ENCODE measurements at regions not wholly inside any gene's neighbourhood (a gene's known extent, or its start where the extent isn't known, plus 50 kb on each side); places are given as distances from the start of the nearest gene placed in this dataset.
A peak's percentile ranks its signal among the peaks of the same experiment; 100 is the strongest.

GRCh38 chr7:42460148-42460547 is 223.1 kb upstream of the GLI3 start:
- Mint-ChIP-seq H3K36me3 (ENCODE audit: low read depth, unreplicated experiment) (no peaks in the 10 kb centered on the region), H3K4me3 (ENCODE audit: unreplicated experiment) (no peak overlapping the region), H3K27ac (ENCODE audit: unreplicated experiment) (no peak overlapping the region), H3K27me3 (ENCODE audit: low read depth, unreplicated experiment) (peaks cover 4% of the 10 kb centered on the region), H3K4me1 (ENCODE audit: low read depth, unreplicated experiment) (peaks cover 12% of the 10 kb centered on the region), H3K9me3 (ENCODE audit: unreplicated experiment) (peaks cover under 1% of the 10 kb centered on the region)
- Histone ChIP-seq H3K9me3 (ENCODE audit: insufficient read depth, low read depth, low read length) (no peaks in the 10 kb centered on the region), H3K79me2 (ENCODE audit: insufficient read depth, low read length) (no peaks in the 10 kb centered on the region), H3K9ac (ENCODE audit: low read length) (no peak overlapping the region), H3K4me3 (ENCODE audit: insufficient read depth, low read depth, low read length) (no peak overlapping the region), H3K27ac (ENCODE audit: low read depth, low read length) (no peak overlapping the region), H3K4me2 (ENCODE audit: low read length) (no peak overlapping the region), H3K36me3 (ENCODE audit: insufficient read depth, low read length) (no peaks in the 10 kb centered on the region), H4K20me1 (ENCODE audit: insufficient read depth, low read length) (no peaks in the 10 kb centered on the region), H3K27me3 (ENCODE audit: insufficient read depth, low read length) (no peaks in the 10 kb centered on the region), H3K4me1 (ENCODE audit: insufficient read depth, low read length) (no peaks in the 10 kb centered on the region), H2AFZ (ENCODE audit: low read depth, low read length) (no peak overlapping the region)
- FAIRE-seq (no peak), DNase-seq (ENCODE audit: low read depth) (no peak)
- TF ChIP-seq EZH2 (IDR thresholded peaks at IDR 0.05; ENCODE audit: insufficient read depth, low read length) (no peak), CTCF (IDR thresholded peaks at IDR 0.05; ENCODE audit: insufficient read depth, low read depth, low read length) (no peak)

GRCh38 chr7:42457663-42458062 is 220.7 kb upstream of the GLI3 start:
- H3K79me2 ChIP-seq (ENCODE audit: insufficient read depth, low read length), result no peaks in the 10 kb centered on the region
- H2AFZ ChIP-seq (ENCODE audit: low read depth, low read length), result no peak overlapping the region
- Mint-ChIP-seq H3K27me3 (ENCODE audit: low read depth, unreplicated experiment) (peaks cover 12% of the 10 kb centered on the region), H3K4me3 (ENCODE audit: unreplicated experiment) (no peak overlapping the region), H3K9me3 (ENCODE audit: unreplicated experiment) (peaks cover 4% of the 10 kb centered on the region), H3K36me3 (ENCODE audit: low read depth, unreplicated experiment) (no peaks in the 10 kb centered on the region), H3K27ac (ENCODE audit: unreplicated experiment) (peak overlapping the region; percentile 28), H3K4me1 (ENCODE audit: low read depth, unreplicated experiment) (peaks cover 12% of the 10 kb centered on the region)
- no peaks in the 10 kb centered on the region for H3K36me3 ChIP-seq (ENCODE audit: insufficient read depth, low read length)
- no peaks in the 10 kb centered on the region for H3K9me3 ChIP-seq (ENCODE audit: insufficient read depth, low read depth, low read length)
- H3K27me3 ChIP-seq (ENCODE audit: insufficient read depth, low read length), result no peaks in the 10 kb centered on the region
- no peak for FAIRE-seq
- H3K27ac ChIP-seq (ENCODE audit: low read depth, low read length), result no peak overlapping the region
- DNase-seq (ENCODE audit: low read depth), result peak; percentile 22
- no peaks in the 10 kb centered on the region for H4K20me1 ChIP-seq (ENCODE audit: insufficient read depth, low read length)
- H3K9ac ChIP-seq (ENCODE audit: low read length), result no peak overlapping the region
- no peaks in the 10 kb centered on the region for H3K4me1 ChIP-seq (ENCODE audit: insufficient read depth, low read length)
- H3K4me3 ChIP-seq (ENCODE audit: insufficient read depth, low read depth, low read length), result no peak overlapping the region
- no peak for TF ChIP-seq EZH2 (IDR thresholded peaks at IDR 0.05; ENCODE audit: insufficient read depth, low read length)
- TF ChIP-seq CTCF (IDR thresholded peaks at IDR 0.05; ENCODE audit: insufficient read depth, low read depth, low read length), result no peak
- no peak overlapping the region for H3K4me2 ChIP-seq (ENCODE audit: low read length)

- H3K4me2 ChIP-seq (ENCODE audit: low read length), result no peak overlapping the region
- Mint-ChIP-seq H3K36me3 (ENCODE audit: low read depth, unreplicated experiment) (no peaks in the 10 kb centered on the region), H3K9me3 (ENCODE audit: unreplicated experiment) (peaks cover 4% of the 10 kb centered on the region), H3K27ac (ENCODE audit: unreplicated experiment) (no peak overlapping the region), H3K4me3 (ENCODE audit: unreplicated experiment) (no peak overlapping the region), H3K27me3 (ENCODE audit: low read depth, unreplicated experiment) (peaks cover 12% of the 10 kb centered on the region), H3K4me1 (ENCODE audit: low read depth, unreplicated experiment) (peaks cover 12% of the 10 kb centered on the region)
- H3K9me3 ChIP-seq (ENCODE audit: insufficient read depth, low read depth, low read length), result no peaks in the 10 kb centered on the region
- H3K4me3 ChIP-seq (ENCODE audit: insufficient read depth, low read depth, low read length), result no peak overlapping the region
- H4K20me1 ChIP-seq (ENCODE audit: insufficient read depth, low read length), result no peaks in the 10 kb centered on the region
- H3K79me2 ChIP-seq (ENCODE audit: insufficient read depth, low read length), result no peaks in the 10 kb centered on the region
- no peaks in the 10 kb centered on the region for H3K27me3 ChIP-seq (ENCODE audit: insufficient read depth, low read length)
- no peak overlapping the region for H2AFZ ChIP-seq (ENCODE audit: low read depth, low read length)
- FAIRE-seq (no peak), DNase-seq (ENCODE audit: low read depth) (no peak)
- H3K27ac ChIP-seq (ENCODE audit: low read depth, low read length), result no peak overlapping the region
- no peaks in the 10 kb centered on the region for H3K4me1 ChIP-seq (ENCODE audit: insufficient read depth, low read length)
- H3K9ac ChIP-seq (ENCODE audit: low read length), result no peak overlapping the region
- no peaks in the 10 kb centered on the region for H3K36me3 ChIP-seq (ENCODE audit: insufficient read depth, low read length)
- no peak for TF ChIP-seq EZH2 (IDR thresholded peaks at IDR 0.05; ENCODE audit: insufficient read depth, low read length)
- TF ChIP-seq CTCF (IDR thresholded peaks at IDR 0.05; ENCODE audit: insufficient read depth, low read depth, low read length), result no peak
Measured at GRCh38 chr7:42456756-42457276, 219.8 kb upstream of the GLI3 start.

Data from astrocyte (in vitro differentiated cells and primary cell).